Fibroblast of pulmonary artery (primary cell): ENCODE measurements at regions not wholly inside any gene's neighbourhood (a gene's known extent, or its start where the extent isn't known, plus 50 kb on each side); places are given as distances from the start of the nearest gene placed in this dataset.

ENCODE experiments used
- DNase-seq: peaks from one replicate; pipeline ENCODE4 v3.0.0-alpha.2; 2010; ENCODE audit warnings: low read depth
- H3K4me3 ChIP-seq: replicated peaks from 2 replicates; pipeline ENCODE4 v1.5.1; 2011; ENCODE audit warnings: low read depth, mild to moderate bottlenecking, control low read depth, low read length, moderate library complexity
- TF ChIP-seq, protein P1 (sequence below): IDR thresholded peaks from 2 replicates; pipeline ENCODE4 v1.5.1; 2011; ENCODE audit warnings: mild to moderate bottlenecking, control low read depth, low read length, inconsistent platforms; ENCODE audit errors: missing control alignments

DNA sequence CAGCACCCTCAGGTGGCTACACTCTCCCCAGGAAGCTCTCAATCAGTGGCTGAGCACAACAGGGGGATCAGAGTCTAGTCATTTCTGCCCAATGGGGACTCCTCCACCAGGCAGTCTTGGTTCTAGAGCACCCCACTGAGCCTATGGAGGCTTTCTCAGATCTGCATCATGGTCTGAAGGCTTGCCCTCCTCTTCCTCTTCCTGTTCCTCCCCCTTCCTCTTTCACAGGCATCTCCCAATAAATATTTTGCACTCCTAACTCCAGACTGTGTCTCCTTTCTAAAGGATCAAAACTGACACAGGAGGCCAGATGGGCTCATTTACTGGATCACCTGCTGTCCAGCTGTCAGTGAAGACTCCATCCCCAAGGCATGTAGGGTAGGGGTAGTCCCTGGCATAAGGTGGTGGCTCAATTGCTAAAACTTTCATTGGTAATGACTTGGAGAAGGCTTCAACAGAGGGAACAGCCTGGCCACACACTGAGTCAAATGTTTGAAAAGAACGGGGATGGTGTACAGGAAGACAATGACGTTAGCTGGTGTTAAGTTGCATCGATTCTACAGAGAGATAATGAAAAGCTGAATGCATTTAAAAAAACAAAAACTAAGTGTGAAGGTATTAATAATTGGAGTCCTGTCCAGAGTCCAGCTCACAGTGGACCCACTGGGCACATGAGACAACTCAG lies 84.2 kb upstream of the SLC2A1 start:
- DNase-seq = no peak
- TF ChIP-seq, protein P1, sequence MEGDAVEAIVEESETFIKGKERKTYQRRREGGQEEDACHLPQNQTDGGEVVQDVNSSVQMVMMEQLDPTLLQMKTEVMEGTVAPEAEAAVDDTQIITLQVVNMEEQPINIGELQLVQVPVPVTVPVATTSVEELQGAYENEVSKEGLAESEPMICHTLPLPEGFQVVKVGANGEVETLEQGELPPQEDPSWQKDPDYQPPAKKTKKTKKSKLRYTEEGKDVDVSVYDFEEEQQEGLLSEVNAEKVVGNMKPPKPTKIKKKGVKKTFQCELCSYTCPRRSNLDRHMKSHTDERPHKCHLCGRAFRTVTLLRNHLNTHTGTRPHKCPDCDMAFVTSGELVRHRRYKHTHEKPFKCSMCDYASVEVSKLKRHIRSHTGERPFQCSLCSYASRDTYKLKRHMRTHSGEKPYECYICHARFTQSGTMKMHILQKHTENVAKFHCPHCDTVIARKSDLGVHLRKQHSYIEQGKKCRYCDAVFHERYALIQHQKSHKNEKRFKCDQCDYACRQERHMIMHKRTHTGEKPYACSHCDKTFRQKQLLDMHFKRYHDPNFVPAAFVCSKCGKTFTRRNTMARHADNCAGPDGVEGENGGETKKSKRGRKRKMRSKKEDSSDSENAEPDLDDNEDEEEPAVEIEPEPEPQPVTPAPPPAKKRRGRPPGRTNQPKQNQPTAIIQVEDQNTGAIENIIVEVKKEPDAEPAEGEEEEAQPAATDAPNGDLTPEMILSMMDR = no peak

DNA sequence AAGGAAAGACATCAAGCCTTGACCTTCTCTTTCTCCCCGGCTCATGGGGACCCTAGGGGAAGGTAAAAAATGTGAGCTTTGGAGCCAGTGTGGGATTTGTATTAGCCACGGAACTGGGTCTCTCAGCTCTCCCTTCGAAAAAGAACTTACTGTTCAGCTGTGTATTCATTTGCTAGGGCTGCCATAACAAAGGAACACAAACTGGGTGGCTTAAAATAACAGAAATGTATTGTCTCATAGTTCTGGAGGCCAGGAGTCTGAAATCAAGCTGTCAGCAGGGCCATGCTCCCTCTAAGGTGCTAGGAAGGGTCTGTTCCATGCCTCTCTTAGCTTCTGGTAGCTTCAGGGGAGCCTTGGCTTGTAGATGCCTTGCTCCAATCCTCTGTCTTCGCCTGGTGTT lies 83.5 kb upstream of the SLC2A1 start:
- DNase-seq = no peak
- TF ChIP-seq, protein P1 = no peak
- H3K4me3 ChIP-seq = no peak overlapping the region

More for the DNA sequence above, 84.2 kb upstream of the SLC2A1 start:
- no peak overlapping the region for H3K4me3 ChIP-seq

DNA sequence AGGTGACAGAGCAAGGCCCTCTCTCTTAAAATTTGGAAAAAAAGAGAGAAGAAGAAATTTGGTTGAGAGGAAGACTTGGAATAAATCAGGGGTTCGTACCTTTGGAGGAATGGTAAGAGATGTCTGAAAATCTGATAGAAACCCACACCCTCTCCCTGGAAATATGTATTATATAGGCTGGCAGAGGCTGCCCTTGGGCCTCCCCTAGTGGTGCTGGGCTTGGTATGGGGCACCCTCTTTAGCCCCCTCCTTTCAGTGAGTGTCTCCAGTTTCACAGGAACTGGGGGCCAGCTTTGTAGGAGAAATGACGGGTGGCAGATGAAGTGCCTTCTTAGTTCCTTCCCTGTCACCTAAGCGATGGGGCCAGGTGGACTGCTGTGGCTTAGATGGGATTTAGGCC lies 82.9 kb upstream of the SLC2A1 start:
- TF ChIP-seq, protein P1 = no peak
- DNase-seq = no peak
- no peak overlapping the region for H3K4me3 ChIP-seq

DNA sequence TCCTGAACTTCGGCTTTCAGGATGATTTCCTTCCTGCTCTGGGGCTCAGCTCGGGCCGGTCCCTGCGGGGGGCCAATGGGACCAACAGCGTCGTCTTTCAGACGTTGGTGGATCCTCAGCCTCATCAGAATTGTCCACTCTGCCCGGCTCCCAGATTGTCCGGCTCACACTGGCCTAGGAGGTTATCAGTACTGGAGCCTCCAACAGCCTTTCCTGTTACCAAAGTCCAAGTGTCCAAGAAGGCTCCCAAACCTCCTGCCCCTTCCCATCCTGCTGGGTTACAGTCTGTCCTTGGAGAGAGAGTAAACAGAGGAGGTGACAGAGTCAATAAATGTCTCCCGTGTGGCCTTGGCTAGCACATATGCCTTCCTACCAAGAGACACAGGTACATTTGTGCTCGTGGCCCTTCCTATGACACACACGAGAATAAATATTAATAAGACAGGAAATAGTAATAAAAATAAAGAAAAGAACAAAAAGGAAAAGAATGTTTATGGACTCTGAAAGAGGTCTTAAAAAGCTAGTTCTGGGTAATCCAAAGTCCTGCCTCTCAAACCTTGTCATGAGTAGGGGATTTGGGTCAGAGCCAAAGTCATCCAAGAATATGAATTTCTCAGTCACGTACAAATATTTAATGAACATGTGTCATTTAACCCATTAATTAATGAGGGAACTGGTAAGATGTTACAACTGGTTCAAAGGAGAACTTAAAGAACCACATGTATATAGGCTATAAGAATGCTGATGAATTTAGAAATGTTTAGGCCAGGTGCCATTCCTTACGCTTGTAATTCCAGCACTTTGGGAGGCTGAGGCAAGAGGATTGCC lies 80.8 kb upstream of the SLC2A1 start:
- TF ChIP-seq, protein P1 = no peak
- DNase-seq = no peak
- no peak overlapping the region for H3K4me3 ChIP-seq

DNA sequence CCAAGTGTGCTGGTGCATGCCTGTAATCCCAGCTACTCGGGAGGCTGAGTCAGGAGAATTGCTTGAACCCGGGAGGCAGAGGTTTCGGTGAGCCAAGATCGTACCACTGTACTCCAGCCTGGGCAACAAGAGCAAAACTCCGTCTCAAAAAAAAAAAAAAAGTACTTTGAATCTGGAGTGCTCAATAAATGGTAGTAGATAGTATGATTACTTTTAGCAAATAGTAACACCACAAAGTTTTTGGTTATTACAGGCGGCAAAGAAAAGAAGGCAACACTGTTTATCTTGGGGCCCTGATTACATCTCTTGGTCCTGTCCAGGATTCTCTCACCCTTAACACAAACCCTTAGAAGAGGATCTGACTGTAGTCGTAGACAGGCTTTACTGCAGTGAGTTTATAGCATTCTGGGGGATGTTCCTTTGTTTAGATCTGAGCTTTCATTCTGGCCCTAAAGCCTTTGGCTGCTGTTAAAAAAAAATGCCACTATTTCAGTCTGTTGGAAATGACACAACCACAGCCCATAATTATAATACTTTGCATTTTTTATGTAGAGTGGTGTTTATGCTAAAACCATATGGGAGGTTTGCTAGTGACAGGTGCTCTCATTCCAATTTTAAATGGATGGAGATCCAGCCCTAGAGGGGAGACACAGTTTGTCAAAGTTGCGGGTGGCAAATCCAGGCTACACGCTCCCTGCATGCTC lies 79.7 kb upstream of the SLC2A1 start:
- H3K4me3 ChIP-seq = no peak overlapping the region
- DNase-seq = no peak
- TF ChIP-seq, protein P1 = no peak

DNA sequence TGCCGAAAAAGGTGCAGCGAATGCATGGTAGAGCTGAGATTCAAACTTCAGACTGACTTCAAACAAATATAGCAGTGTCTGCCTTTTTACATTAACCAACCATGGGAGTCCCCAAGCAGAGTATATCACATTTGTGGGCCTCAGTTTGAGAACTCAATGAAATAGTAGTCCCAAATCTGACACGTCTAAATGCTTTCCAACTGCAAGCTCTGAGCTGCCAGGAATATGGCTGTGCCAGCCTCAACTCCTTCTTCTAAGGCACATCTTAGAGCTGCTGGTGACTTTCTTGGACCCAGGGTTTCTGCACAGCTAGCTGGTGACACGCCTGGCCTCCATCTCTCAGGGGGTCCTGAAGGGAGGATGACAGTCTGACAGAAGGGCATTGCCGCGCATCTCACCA lies 78.8 kb upstream of the SLC2A1 start:
- no peak overlapping the region for H3K4me3 ChIP-seq
- TF ChIP-seq, protein P1 = no peak
- DNase-seq = no peak
